Right ventricle myocardium superior (tissue), 1 donor: ENCODE measurements at regions not wholly inside any gene's neighbourhood (a gene's known extent, or its start where the extent isn't known, plus 50 kb on each side); places are given as distances from the start of the nearest gene placed in this dataset.
A peak's percentile ranks its signal among the peaks of the same experiment; 100 is the strongest.

Source experiments
- ATAC-seq: fragments of 200-7000 bp; cut with Tn5 transposase; one replicate; pipeline ENCODE4 v1.9.1; 2020; ENCODE audit warnings: mild to moderate bottlenecking; ENCODE audit not compliant: poor library complexity
- DNase-seq: peaks from one replicate; pipeline ENCODE4 v3.0.0-alpha.2; 2020
- intact Hi-C: fragments of 100-400 bp; cut with DNase I; formaldehyde crosslinking; loops from one replicate; pipeline ENCODE4 v1.11.2; 2022
- donor health status: DM: no; HTN: yes; CAD: no; lungs with severe emphysema.

GRCh38 chr21:27673581-27673980 is 706.7 kb upstream of the ADAMTS5 start:
- no peak for DNase-seq
- intact Hi-C loops = no loop called here
- no peak for ATAC-seq

GRCh38 chr21:27671207-27671606 is 704.3 kb upstream of the ADAMTS5 start:
- DNase-seq = no peak
- intact Hi-C loops = no loop called here
- ATAC-seq = no peak

- no peak for DNase-seq
- ATAC-seq = no peak
- intact Hi-C loops = no loop called here
These were observed 686.6 kb upstream of the ADAMTS5 start for GRCh38 chr21:27653481-27653880.

GRCh38 chr21:27649762-27650161 is 682.9 kb upstream of the ADAMTS5 start:
- DNase-seq (no peak), ATAC-seq (no peak)
- intact Hi-C loops = no loop called here

- ATAC-seq (no peak), DNase-seq (no peak)
- intact Hi-C loops = no loop called here
These were observed 682.4 kb upstream of the ADAMTS5 start for GRCh38 chr21:27649323-27649722.

- ATAC-seq (no peak), DNase-seq (no peak)
- intact Hi-C loops = no loop called here
These were observed 681.7 kb upstream of the ADAMTS5 start for GRCh38 chr21:27648560-27648959.

- no peak for DNase-seq
- intact Hi-C loops = no loop called here
- no peak for ATAC-seq
These were observed 681.0 kb upstream of the ADAMTS5 start for GRCh38 chr21:27647921-27648320.

- intact Hi-C loops = no loop called here
- no peak for ATAC-seq
- no peak for DNase-seq
These were observed 680.5 kb upstream of the ADAMTS5 start for GRCh38 chr21:27647401-27647800.

GRCh38 chr21:27646691-27647090 is 679.8 kb upstream of the ADAMTS5 start:
- intact Hi-C loops = no loop called here
- DNase-seq (no peak), ATAC-seq (no peak)

- no peak for ATAC-seq
- intact Hi-C loops = no loop called here
These were observed 679.2 kb upstream of the ADAMTS5 start for GRCh38 chr21:27646056-27646455.

GRCh38 chr21:27645285-27645684 is 678.4 kb upstream of the ADAMTS5 start:
- intact Hi-C loops = no loop called here
- no peak for ATAC-seq
- DNase-seq = no peak

More at GRCh38 chr21:27646056-27646455, 679.2 kb upstream of the ADAMTS5 start:
- DNase-seq = no peak

GRCh38 chr21:27643326-27643725 is 676.4 kb upstream of the ADAMTS5 start:
- ATAC-seq = no peak
- DNase-seq = no peak
- intact Hi-C loops = no loop called here

GRCh38 chr21:27639286-27639685 is 672.4 kb upstream of the ADAMTS5 start:
- no peak for ATAC-seq
- no peak for DNase-seq
- intact Hi-C loops = no loop called here

- ATAC-seq = no peak
- intact Hi-C loops = no loop called here
- no peak for DNase-seq
These were observed 669.8 kb upstream of the ADAMTS5 start for GRCh38 chr21:27636656-27637055.

GRCh38 chr21:27633631-27634030 is 666.7 kb upstream of the ADAMTS5 start:
- intact Hi-C loops = no loop called here
- no peak for DNase-seq
- no peak for ATAC-seq

GRCh38 chr21:27631471-27631870 is 664.6 kb upstream of the ADAMTS5 start:
- ATAC-seq (no peak), DNase-seq (no peak)
- intact Hi-C loops = no loop called here

- ATAC-seq = no peak
- intact Hi-C loops = no loop called here
- no peak for DNase-seq
These were observed 655.7 kb upstream of the ADAMTS5 start for GRCh38 chr21:27622631-27623030.

GRCh38 chr21:27614231-27614630 is 647.3 kb upstream of the ADAMTS5 start:
- ATAC-seq (no peak), DNase-seq (no peak)
- intact Hi-C loops = no loop called here

GRCh38 chr21:27606422-27606821 is 639.5 kb upstream of the ADAMTS5 start:
- DNase-seq (no peak), ATAC-seq (no peak)
- intact Hi-C loops = no loop called here

- intact Hi-C loops = no loop called here
- no peak for ATAC-seq
- DNase-seq = no peak
These were observed 629.3 kb upstream of the ADAMTS5 start for GRCh38 chr21:27596196-27596595.

GRCh38 chr21:27595716-27596115 is 628.8 kb upstream of the ADAMTS5 start:
- intact Hi-C loops = no loop called here
- ATAC-seq (no peak), DNase-seq (no peak)

GRCh38 chr21:27590271-27590670 is 623.4 kb upstream of the ADAMTS5 start:
- DNase-seq (peak; percentile 62), ATAC-seq (peak; percentile 73)
- intact Hi-C loops = no loop called here
